IMR-90 (cell line): ENCODE measurements at regions not wholly inside any gene's neighbourhood (a gene's known extent, or its start where the extent isn't known, plus 50 kb on each side); places are given as distances from the start of the nearest gene placed in this dataset.

ENCODE experiments used
- BHLHE40 ChIP-seq: fragments of 150-350 bp; IDR thresholded peaks from 2 replicates; pipeline ENCODE4 v1.6.1; 2016; ENCODE audit warnings: mild to moderate bottlenecking, low read depth, low read length
- CHD1 ChIP-seq: IDR thresholded peaks from 2 replicates; pipeline ENCODE4 v1.6.1; 2012; ENCODE audit warnings: low read depth, low read length, improper control_type of control experiment
- CTCF ChIP-seq: conservative IDR thresholded peaks from 2 replicates; pipeline ENCODE4 v1.5.1; 2012; ENCODE audit warnings: mild to moderate bottlenecking, low read depth, low read length, improper control_type of control experiment
- POLR2A ChIP-seq: IDR thresholded peaks from 2 replicates; pipeline ENCODE4 v1.6.1; 2012; ENCODE audit warnings: mild to moderate bottlenecking, low read depth, low read length
- RAD21 ChIP-seq: IDR thresholded peaks from 2 replicates; pipeline ENCODE4 v1.6.1; 2012; ENCODE audit warnings: low read length, improper control_type of control experiment
- RCOR1 ChIP-seq: IDR thresholded peaks from 2 replicates; pipeline ENCODE4 v1.6.1; 2012; ENCODE audit warnings: mild to moderate bottlenecking, low read length, improper control_type of control experiment; ENCODE audit not compliant: insufficient replicate concordance
- SMC3 ChIP-seq: fragments of 150-350 bp; IDR thresholded peaks from 2 replicates; pipeline ENCODE4 v1.6.1; 2016; ENCODE audit warnings: low read depth, mild to moderate bottlenecking, antibody characterized with exemption, low read length, moderate library complexity
- USF2 ChIP-seq: fragments of 150-350 bp; IDR thresholded peaks from 2 replicates; pipeline ENCODE4 v1.6.1; 2017; ENCODE audit warnings: mild to moderate bottlenecking, antibody characterized with exemption, low read length, low read depth

GRCh38 chr18:67337696-67338095 is 178.8 kb downstream of the DSEL start:
- no peak for TF ChIP-seq POLR2A
- TF ChIP-seq RAD21, result no peak
- TF ChIP-seq CTCF, result no peak
- TF ChIP-seq SMC3, result no peak
- TF ChIP-seq RCOR1, result no peak
- no peak for TF ChIP-seq CHD1
- no peak for TF ChIP-seq USF2
- TF ChIP-seq BHLHE40, result no peak
